Hepatocyte (in vitro differentiated cells): ENCODE measurements at regions not wholly inside any gene's neighbourhood (a gene's known extent, or its start where the extent isn't known, plus 50 kb on each side); places are given as distances from the start of the nearest gene placed in this dataset.

ENCODE experiments used
- DNase-seq: peaks from one replicate; pipeline ENCODE4 v3.0.0-alpha.2; 2016; ENCODE audit warnings: low spot score
- H2AFZ ChIP-seq: fragments of 200-600 bp; sonication (generic); 2 replicates; pipeline ENCODE4 v1.6.0; 2016; ENCODE audit warnings: antibody characterized with exemption, mild to moderate bottlenecking
- H3K27ac ChIP-seq: fragments of 200-600 bp; sonication (generic); 2 replicates; pipeline ENCODE4 v1.5.1; 2016; ENCODE audit warnings: mild to moderate bottlenecking
- H3K27me3 ChIP-seq: fragments of 200-600 bp; sonication (generic); 2 replicates; pipeline ENCODE4 v1.6.1; 2016
- H3K36me3 ChIP-seq: fragments of 200-600 bp; sonication (generic); replicated peaks from 2 replicates; pipeline ENCODE4 v1.5.1; 2016; ENCODE audit warnings: low read depth; ENCODE audit not compliant: insufficient read depth
- H3K4me1 ChIP-seq: fragments of 200-600 bp; sonication (generic); 2 replicates; pipeline ENCODE4 v1.5.1; 2016; ENCODE audit warnings: mild to moderate bottlenecking, moderate library complexity; ENCODE audit not compliant: insufficient read depth
- H3K4me2 ChIP-seq: fragments of 200-600 bp; sonication (generic); 2 replicates; pipeline ENCODE4 v1.6.0; 2016
- H3K4me3 ChIP-seq: fragments of 200-600 bp; sonication (generic); 2 replicates; pipeline ENCODE4 v1.5.1; 2016; ENCODE audit warnings: mild to moderate bottlenecking
- H3K79me2 ChIP-seq: fragments of 200-600 bp; sonication (generic); 2 replicates; pipeline ENCODE4 v1.6.0; 2017; ENCODE audit warnings: mild to moderate bottlenecking
- H3K9me2 ChIP-seq: fragments of 200-600 bp; sonication (generic); replicated peaks from 2 replicates; pipeline ENCODE4 v1.6.0; 2017; ENCODE audit warnings: mild to moderate bottlenecking; ENCODE audit not compliant: insufficient read depth
- H3K9me3 ChIP-seq: fragments of 200-600 bp; sonication (generic); 2 replicates; pipeline ENCODE4 v1.5.1; 2016; ENCODE audit warnings: low read depth, mild to moderate bottlenecking
- H4K20me1 ChIP-seq: fragments of 200-600 bp; sonication (generic); 2 replicates; pipeline ENCODE4 v1.6.0; 2016; ENCODE audit warnings: mild to moderate bottlenecking; ENCODE audit not compliant: insufficient read depth, poor library complexity, severe bottlenecking
- EZH2 ChIP-seq: fragments of 200-600 bp; sonication (generic); IDR thresholded peaks from 2 replicates; pipeline ENCODE4 v1.6.1; 2016; ENCODE audit warnings: antibody characterized with exemption, mild to moderate bottlenecking, borderline replicate concordance
- EZH2phosphoT487 ChIP-seq: fragments of 200-600 bp; sonication (generic); IDR thresholded peaks from one replicate; pipeline ENCODE4 v1.6.1; 2018; ENCODE audit warnings: antibody characterized with exemption, mild to moderate bottlenecking, low read depth, moderate library complexity; ENCODE audit not compliant: unreplicated experiment, severe bottlenecking
- WGBS: methylation state at CpG from one replicate; pipeline ENCODE4 v1.1.6; 2016; ENCODE audit warnings: low lambda C conversion rate; ENCODE audit errors: missing lambda C conversion rate; 5-methylcytosine and 5-hydroxymethylcytosine counted together
- TF ChIP-seq, protein P1 (sequence below): fragments of 200-600 bp; sonication (generic); IDR thresholded peaks from 2 replicates; pipeline ENCODE4 v1.5.1; 2016; ENCODE audit warnings: antibody characterized with exemption, mild to moderate bottlenecking; ENCODE audit not compliant: poor library complexity

DNA sequence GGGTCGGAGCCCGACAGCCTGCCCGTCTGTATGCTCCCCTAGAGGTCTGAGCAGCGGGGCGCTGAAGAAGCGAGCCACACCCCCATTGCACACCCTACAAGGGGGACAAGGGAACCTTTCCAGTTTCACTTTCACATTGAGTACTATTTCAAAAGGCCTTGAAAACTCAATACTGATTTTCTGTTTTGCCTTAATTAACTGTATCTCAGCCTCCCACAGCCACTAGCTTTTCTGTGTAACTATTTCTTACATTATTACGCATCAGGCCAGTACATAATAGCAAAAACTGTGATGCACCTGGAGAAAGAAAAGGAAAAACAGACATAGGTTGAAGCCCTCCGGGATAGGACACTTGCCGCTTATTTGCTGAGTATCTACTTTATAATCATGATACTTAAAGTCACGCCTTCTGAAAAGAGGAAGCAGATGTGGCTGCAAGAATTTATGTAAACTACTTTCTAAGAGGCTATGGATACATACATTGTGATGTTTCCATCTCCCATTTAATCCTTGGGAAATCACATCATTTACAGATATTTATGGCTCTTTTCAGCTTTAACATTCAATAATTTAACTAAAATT is 1719.5 kb downstream of the MRPL39 start:
- H3K27me3 ChIP-seq = no peaks in the 10 kb centered on the region
- H3K4me1 ChIP-seq = no peaks in the 10 kb centered on the region
- DNase-seq = no peak
- no peak overlapping the region for H3K4me3 ChIP-seq
- no peaks in the 10 kb centered on the region for H3K36me3 ChIP-seq
- WGBS = 92% methylated on average over 10 of the region's 10 CpGs
- no peak overlapping the region for H3K4me2 ChIP-seq
- H3K9me3 ChIP-seq = no peaks in the 10 kb centered on the region
- TF ChIP-seq EZH2 (no peak), EZH2phosphoT487 (no peak)
- TF ChIP-seq, protein P1, sequence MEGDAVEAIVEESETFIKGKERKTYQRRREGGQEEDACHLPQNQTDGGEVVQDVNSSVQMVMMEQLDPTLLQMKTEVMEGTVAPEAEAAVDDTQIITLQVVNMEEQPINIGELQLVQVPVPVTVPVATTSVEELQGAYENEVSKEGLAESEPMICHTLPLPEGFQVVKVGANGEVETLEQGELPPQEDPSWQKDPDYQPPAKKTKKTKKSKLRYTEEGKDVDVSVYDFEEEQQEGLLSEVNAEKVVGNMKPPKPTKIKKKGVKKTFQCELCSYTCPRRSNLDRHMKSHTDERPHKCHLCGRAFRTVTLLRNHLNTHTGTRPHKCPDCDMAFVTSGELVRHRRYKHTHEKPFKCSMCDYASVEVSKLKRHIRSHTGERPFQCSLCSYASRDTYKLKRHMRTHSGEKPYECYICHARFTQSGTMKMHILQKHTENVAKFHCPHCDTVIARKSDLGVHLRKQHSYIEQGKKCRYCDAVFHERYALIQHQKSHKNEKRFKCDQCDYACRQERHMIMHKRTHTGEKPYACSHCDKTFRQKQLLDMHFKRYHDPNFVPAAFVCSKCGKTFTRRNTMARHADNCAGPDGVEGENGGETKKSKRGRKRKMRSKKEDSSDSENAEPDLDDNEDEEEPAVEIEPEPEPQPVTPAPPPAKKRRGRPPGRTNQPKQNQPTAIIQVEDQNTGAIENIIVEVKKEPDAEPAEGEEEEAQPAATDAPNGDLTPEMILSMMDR = no peak
- H4K20me1 ChIP-seq = no peaks in the 10 kb centered on the region
- no peaks in the 10 kb centered on the region for H3K79me2 ChIP-seq
- H3K9me2 ChIP-seq = no peaks in the 10 kb centered on the region
- no peak overlapping the region for H2AFZ ChIP-seq
- H3K27ac ChIP-seq = no peak overlapping the region

DNA sequence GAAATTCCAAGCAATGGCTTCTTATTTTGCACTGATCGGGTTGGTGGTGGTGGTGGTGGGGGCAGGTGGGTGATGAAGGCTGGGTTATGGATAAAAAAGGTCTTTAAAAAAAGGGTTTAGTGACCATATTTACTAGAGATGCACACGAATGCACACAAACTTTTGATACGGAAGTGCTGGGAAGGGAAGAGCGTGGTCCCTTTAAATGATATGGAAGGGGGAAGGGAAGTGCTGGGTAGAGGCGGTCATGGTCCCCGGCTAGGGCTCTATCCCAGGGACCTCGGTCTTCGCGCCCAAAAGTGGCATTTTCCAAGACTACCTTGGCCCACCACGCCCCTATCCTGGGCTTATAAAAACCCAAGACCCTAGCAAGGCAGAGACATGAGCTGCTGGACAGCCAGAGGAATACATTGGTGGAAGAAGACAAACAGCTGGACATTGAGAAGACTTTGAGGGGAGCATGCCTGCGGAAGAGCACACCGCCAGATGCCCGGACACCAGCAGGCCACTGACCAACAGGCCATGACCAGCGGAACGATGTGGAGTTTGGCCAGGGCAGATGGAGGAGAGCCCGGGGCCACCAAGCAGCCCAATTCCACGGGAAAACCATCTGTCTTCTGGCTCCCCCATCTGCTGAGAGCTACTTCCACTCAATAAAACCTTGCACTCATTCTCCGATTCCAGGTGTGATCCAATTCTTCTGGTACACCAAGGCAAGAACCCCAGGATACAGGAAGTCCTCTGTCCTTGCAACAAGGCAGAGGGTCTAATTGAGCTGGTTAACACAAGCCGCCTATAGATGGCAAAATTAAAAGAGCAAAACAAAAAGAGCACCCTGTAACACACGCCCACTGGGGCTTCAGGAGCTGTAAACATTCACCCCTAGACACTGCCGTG is 1720.2 kb downstream of the MRPL39 start:
- H2AFZ ChIP-seq = no peak overlapping the region
- no peaks in the 10 kb centered on the region for H3K79me2 ChIP-seq
- WGBS = 84% methylated on average over 21 of the region's 21 CpGs
- H3K27me3 ChIP-seq = no peaks in the 10 kb centered on the region
- H3K27ac ChIP-seq = no peak overlapping the region
- no peaks in the 10 kb centered on the region for H3K4me1 ChIP-seq
- no peaks in the 10 kb centered on the region for H3K9me3 ChIP-seq
- TF ChIP-seq EZH2 (no peak), EZH2phosphoT487 (no peak)
- TF ChIP-seq, protein P1 = no peak
- no peaks in the 10 kb centered on the region for H3K9me2 ChIP-seq
- H4K20me1 ChIP-seq = no peaks in the 10 kb centered on the region
- H3K36me3 ChIP-seq = no peaks in the 10 kb centered on the region
- no peak for DNase-seq
- no peak overlapping the region for H3K4me3 ChIP-seq
- no peak overlapping the region for H3K4me2 ChIP-seq

DNA sequence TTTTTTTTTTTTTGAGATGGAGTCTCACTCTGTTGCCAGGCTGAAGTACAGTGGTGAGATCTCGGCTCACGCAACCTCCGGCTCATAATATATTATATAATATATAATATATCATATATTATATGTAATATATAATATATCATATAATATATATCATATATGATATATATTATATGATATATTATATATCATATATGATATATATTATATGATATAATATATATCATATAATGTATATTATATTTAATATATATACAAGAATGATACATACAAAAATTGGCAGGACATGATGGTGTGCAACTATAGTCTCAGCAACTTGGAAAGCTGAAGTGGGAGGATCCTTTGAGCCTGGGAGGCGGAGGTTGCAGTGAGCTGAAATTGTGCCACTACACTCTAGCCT is 1725.5 kb downstream of the MRPL39 start:
- Histone ChIP-seq H3K79me2 (no peaks in the 10 kb centered on the region), H3K27me3 (no peaks in the 10 kb centered on the region), H4K20me1 (no peaks in the 10 kb centered on the region), H3K9me2 (no peaks in the 10 kb centered on the region), H3K27ac (no peak overlapping the region), H2AFZ (no peak overlapping the region), H3K4me3 (no peak overlapping the region), H3K4me1 (no peaks in the 10 kb centered on the region), H3K36me3 (no peaks in the 10 kb centered on the region), H3K9me3 (no peaks in the 10 kb centered on the region), H3K4me2 (no peak overlapping the region)
- WGBS = 85% methylated on average over 4 of the region's 4 CpGs
- TF ChIP-seq EZH2phosphoT487 = no peak
- TF ChIP-seq, protein P1 = no peak
- DNase-seq = no peak
